ENCODE measurements at regions not wholly inside any gene's neighbourhood (a gene's known extent, or its start where the extent isn't known, plus 50 kb on each side); places are given as distances from the start of the nearest gene placed in this dataset.

- Histone ChIP-seq H3K4me3 (no peak overlapping the region), H3K27me3 (ENCODE audit: insufficient read depth, low read depth) (peaks cover 34% of the 10 kb centered on the region; the same call in 1 of the 2 replicates), H3K4me1 (replicated peaks; ENCODE audit: insufficient read depth) (no peaks in the 10 kb centered on the region), H3K36me3 (ENCODE audit: low read depth) (no peaks in the 10 kb centered on the region), H3K27ac (no peak overlapping the region), H3K9me3 (ENCODE audit: insufficient read depth, low read depth) (no peaks in the 10 kb centered on the region), H3K79me2 (ENCODE audit: low read depth) (no peaks in the 10 kb centered on the region), H3K9me2 (ENCODE audit: insufficient read depth) (no peaks in the 10 kb centered on the region), H3F3A (ENCODE audit: insufficient read depth, low read depth) (no peaks in the 10 kb centered on the region), H2AFZ (no peak overlapping the region), H3K4me2 (no peak overlapping the region), H4K20me1 (ENCODE audit: insufficient read depth) (no peaks in the 10 kb centered on the region)
- intact Hi-C loops (cut with micrococcal nuclease; ENCODE audit: unreplicated experiment) = no loop called here
- BruUV-seq (replicated peaks) = no TSS peak
- no peak for DNase-seq
- POLR2A ChIA-PET (ENCODE audit: unreplicated experiment) = no interaction called here
- CTCF ChIA-PET = no interaction called here
- TF ChIP-seq CTCF (conservative IDR thresholded peaks at IDR 0.05) (no peak), EZH2 (IDR thresholded peaks at IDR 0.05; ENCODE audit: low read depth) (no peak)
Observed at GRCh38 chr2:236887953-236888793, 197.5 kb upstream of the COPS8 start.

- intact Hi-C loops (cut with micrococcal nuclease; ENCODE audit: unreplicated experiment) = no loop called here
- no TSS peak for BruUV-seq (replicated peaks)
Observed at GRCh38 chr2:236888794-236889780, 196.6 kb upstream of the COPS8 start.

More at GRCh38 chr2:236888794-236889780, 196.6 kb upstream of the COPS8 start:
- H3K9me2 ChIP-seq (ENCODE audit: insufficient read depth) = no peaks in the 10 kb centered on the region
- no peaks in the 10 kb centered on the region for H3K36me3 ChIP-seq (ENCODE audit: low read depth)
- H2AFZ ChIP-seq = no peak overlapping the region
- H3F3A ChIP-seq (ENCODE audit: insufficient read depth, low read depth) = no peaks in the 10 kb centered on the region
- peaks cover 34% of the 10 kb centered on the region; the same call in 1 of the 2 replicates for H3K27me3 ChIP-seq (ENCODE audit: insufficient read depth, low read depth)
- TF ChIP-seq EZH2 (IDR thresholded peaks at IDR 0.05; ENCODE audit: low read depth) (no peak), CTCF (conservative IDR thresholded peaks at IDR 0.05) (no peak)
- H3K4me3 ChIP-seq = no peak overlapping the region
- H3K9me3 ChIP-seq (ENCODE audit: insufficient read depth, low read depth) = no peaks in the 10 kb centered on the region
- H3K27ac ChIP-seq = no peak overlapping the region
- no peak overlapping the region for H3K4me2 ChIP-seq
- no peaks in the 10 kb centered on the region for H3K79me2 ChIP-seq (ENCODE audit: low read depth)
- ChIA-PET CTCF (no interaction called here), POLR2A (ENCODE audit: unreplicated experiment) (no interaction called here)
- no peaks in the 10 kb centered on the region for H3K4me1 ChIP-seq (replicated peaks; ENCODE audit: insufficient read depth)
- no peaks in the 10 kb centered on the region for H4K20me1 ChIP-seq (ENCODE audit: insufficient read depth)
- DNase-seq = no peak
